ENCODE measurements at regions not wholly inside any gene's neighbourhood (a gene's known extent, or its start where the extent isn't known, plus 50 kb on each side); places are given as distances from the start of the nearest gene placed in this dataset.

DNA sequence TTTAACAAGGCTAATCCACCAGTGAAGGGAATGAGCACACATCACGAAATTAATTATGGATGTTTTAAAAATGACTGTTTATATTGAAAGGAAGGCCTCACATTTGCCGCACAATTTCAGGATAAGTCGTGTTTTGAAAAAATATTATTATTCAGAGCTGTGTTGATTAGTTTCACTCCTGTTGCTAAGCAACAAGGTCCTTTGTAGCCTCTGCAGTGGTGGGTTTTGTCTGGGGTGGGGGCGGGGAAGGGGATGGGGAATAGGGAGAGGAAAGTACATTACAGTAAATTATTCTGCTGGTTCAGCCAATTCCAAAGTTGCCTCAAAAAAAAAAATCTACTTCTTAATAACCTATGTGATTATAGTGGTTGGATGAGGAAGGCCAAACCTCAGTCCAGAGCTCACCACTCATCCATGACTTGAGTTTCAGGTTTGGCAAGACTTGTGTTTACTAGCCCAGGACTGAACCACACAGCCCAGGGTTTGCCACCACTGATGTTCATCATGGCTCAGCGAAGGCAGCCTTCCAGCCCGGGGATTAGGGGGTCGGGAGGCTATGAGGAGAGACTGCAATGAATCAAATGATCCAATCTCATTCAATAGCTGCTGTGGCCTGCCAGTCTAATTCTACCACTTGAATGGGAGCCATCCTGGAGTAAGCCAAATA lies 162.5 kb upstream of the ATP6AP2 start:
- H3K27me3 ChIP-seq (replicated peaks; ENCODE audit: insufficient read depth) = no peaks in the 10 kb centered on the region
- H3K4me1 ChIP-seq (ENCODE audit: control insufficient read depth in 1 of 2, low read depth in 2 of 2) = no peaks in the 10 kb centered on the region
- no peak overlapping the region for H3K27ac ChIP-seq
- DNase-seq (ENCODE audit: low spot score) = no peak
- H3K36me3 ChIP-seq = no peaks in the 10 kb centered on the region
- TF ChIP-seq, protein P1, sequence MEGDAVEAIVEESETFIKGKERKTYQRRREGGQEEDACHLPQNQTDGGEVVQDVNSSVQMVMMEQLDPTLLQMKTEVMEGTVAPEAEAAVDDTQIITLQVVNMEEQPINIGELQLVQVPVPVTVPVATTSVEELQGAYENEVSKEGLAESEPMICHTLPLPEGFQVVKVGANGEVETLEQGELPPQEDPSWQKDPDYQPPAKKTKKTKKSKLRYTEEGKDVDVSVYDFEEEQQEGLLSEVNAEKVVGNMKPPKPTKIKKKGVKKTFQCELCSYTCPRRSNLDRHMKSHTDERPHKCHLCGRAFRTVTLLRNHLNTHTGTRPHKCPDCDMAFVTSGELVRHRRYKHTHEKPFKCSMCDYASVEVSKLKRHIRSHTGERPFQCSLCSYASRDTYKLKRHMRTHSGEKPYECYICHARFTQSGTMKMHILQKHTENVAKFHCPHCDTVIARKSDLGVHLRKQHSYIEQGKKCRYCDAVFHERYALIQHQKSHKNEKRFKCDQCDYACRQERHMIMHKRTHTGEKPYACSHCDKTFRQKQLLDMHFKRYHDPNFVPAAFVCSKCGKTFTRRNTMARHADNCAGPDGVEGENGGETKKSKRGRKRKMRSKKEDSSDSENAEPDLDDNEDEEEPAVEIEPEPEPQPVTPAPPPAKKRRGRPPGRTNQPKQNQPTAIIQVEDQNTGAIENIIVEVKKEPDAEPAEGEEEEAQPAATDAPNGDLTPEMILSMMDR (IDR thresholded peaks at IDR 0.05) = no peak
- no peak overlapping the region for H3K4me3 ChIP-seq
- H3K9me3 ChIP-seq = no peaks in the 10 kb centered on the region
- ATAC-seq (ENCODE audit: insufficient number of reproducible peaks, low FRiP score, low read depth) = no peak

DNA sequence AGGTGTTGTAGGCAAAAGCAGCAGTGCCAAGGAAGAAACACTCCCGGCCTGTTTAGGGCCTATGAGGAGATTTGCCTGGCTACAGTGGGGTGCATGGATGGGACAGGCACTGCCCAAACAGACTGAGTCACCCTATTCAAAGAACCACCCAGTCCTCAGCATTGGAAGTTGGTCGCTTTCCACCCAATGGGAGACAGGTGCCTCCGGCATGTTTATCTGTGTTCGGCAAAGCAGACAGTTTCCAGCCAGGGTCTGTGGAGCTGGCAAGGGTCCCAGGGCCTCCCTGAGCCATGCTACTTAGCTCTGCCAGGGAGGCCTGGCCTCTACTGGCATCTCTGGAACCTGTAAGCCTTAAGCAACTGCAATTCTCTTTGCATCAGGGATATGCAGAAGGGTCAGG lies 165.1 kb upstream of the ATP6AP2 start:
- no peak for DNase-seq (ENCODE audit: low spot score)
- H3K4me1 ChIP-seq (ENCODE audit: control insufficient read depth in 1 of 2, low read depth in 2 of 2) = no peaks in the 10 kb centered on the region
- no peak overlapping the region for H3K27ac ChIP-seq
- H3K9me3 ChIP-seq = no peaks in the 10 kb centered on the region
- no peaks in the 10 kb centered on the region for H3K36me3 ChIP-seq
- no peak for ATAC-seq (ENCODE audit: insufficient number of reproducible peaks, low FRiP score, low read depth)
- no peaks in the 10 kb centered on the region for H3K27me3 ChIP-seq (replicated peaks; ENCODE audit: insufficient read depth)
- TF ChIP-seq, protein P1 (IDR thresholded peaks at IDR 0.05) = no peak
- no peak overlapping the region for H3K4me3 ChIP-seq

DNA sequence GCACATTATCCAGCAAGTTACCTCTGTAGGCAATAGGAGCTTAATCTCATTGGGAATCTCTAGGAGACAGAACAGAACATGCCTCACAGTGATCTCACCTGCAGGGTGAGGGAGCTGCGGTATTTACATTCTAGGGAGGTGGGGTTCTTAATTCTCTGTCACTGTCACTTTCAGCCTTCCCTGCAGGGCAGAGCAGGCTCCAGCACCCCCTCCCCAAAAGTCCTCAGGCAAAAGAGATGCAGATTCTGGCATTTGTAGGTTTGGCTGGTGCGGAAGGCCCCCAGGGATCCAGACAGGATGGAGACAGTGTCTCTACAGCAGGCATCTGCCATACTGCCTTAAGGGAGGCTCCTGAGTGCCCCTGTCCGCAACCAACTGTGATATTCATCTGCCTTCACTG lies 166.4 kb upstream of the ATP6AP2 start:
- ATAC-seq (ENCODE audit: insufficient number of reproducible peaks, low FRiP score, low read depth) (no peak), DNase-seq (ENCODE audit: low spot score) (no peak)
- Histone ChIP-seq H3K36me3 (no peaks in the 10 kb centered on the region), H3K4me1 (ENCODE audit: control insufficient read depth in 1 of 2, low read depth in 2 of 2) (no peaks in the 10 kb centered on the region), H3K4me3 (no peak overlapping the region), H3K27me3 (replicated peaks; ENCODE audit: insufficient read depth) (no peaks in the 10 kb centered on the region), H3K27ac (no peak overlapping the region), H3K9me3 (no peaks in the 10 kb centered on the region)
- TF ChIP-seq, protein P1 (IDR thresholded peaks at IDR 0.05) = no peak

DNA sequence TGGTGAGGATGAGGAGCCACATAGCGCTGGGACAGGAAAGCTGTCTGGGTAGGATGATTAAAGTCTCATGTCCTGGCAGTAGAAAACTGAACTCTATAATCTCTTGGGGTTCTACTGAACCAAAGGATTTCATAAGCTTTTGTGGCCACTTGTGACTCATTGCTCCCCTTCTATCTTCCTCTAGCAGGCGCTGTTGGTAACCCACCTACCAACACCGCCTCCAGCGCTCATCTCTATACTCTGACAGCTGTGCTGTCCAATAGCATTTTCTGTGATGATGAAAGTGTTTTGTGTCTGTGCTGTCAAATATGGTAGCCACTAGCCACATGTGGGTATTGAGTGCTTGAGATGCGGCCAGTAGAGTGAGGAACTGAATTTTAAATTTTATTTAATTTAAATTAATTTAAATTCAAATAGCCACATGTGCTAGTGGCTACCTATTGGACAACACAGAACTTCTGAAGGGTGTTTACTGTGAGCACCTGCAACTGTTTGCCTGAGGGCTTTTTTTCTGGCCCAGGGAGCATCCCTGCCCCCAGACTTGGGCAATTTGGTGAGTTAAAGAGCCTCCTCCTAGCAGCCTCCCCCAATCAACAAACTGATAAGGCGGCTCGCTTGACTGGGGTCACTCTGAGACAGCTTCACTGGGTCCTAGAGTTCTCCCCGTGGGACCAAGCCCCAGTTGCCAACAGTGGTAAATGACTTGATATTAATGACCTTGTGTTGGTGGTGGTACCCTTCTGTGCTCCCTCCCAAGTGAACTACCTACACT lies 169.2 kb upstream of the ATP6AP2 start:
- Histone ChIP-seq H3K4me3 (no peak overlapping the region), H3K27ac (no peak overlapping the region), H3K36me3 (no peaks in the 10 kb centered on the region), H3K9me3 (no peaks in the 10 kb centered on the region), H3K4me1 (ENCODE audit: control insufficient read depth in 1 of 2, low read depth in 2 of 2) (no peaks in the 10 kb centered on the region), H3K27me3 (replicated peaks; ENCODE audit: insufficient read depth) (no peaks in the 10 kb centered on the region)
- TF ChIP-seq, protein P1 (IDR thresholded peaks at IDR 0.05) = no peak
- DNase-seq (ENCODE audit: low spot score) = no peak
- no peak for ATAC-seq (ENCODE audit: insufficient number of reproducible peaks, low FRiP score, low read depth)

DNA sequence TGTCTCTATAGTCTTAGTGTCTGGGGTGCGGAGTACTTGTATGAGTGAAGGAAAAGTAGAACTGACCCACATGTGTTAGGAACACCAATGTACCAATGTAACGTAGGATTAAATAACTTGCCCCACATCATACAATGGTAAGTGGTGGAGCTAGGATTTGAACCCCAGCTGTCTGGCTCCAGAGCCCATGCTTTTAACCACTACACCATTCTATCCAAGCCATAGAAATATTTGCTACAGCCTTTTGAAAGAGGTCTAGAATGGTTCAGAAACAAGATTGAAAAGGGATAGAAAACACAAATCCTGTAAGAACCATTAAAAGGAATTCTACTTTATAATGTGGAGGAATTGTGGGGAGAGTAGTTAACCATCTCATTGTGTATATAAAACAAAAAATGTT lies 169.9 kb upstream of the ATP6AP2 start:
- no peak for DNase-seq (ENCODE audit: low spot score)
- Histone ChIP-seq H3K4me3 (no peak overlapping the region), H3K36me3 (no peaks in the 10 kb centered on the region), H3K4me1 (ENCODE audit: control insufficient read depth in 1 of 2, low read depth in 2 of 2) (no peaks in the 10 kb centered on the region), H3K27me3 (replicated peaks; ENCODE audit: insufficient read depth) (no peaks in the 10 kb centered on the region), H3K9me3 (no peaks in the 10 kb centered on the region), H3K27ac (no peak overlapping the region)
- ATAC-seq (ENCODE audit: insufficient number of reproducible peaks, low FRiP score, low read depth) = no peak
- TF ChIP-seq, protein P1 (IDR thresholded peaks at IDR 0.05) = no peak

Measured in thoracic aorta (tissue), 2 donors.